Hematopoietic multipotent progenitor cell treated with erythropoietin and hydrocortisone succinate and interleukin-3 and kit ligand, for 8 days (in vitro differentiated cells): ENCODE measurements at regions not wholly inside any gene's neighbourhood (a gene's known extent, or its start where the extent isn't known, plus 50 kb on each side); places are given as distances from the start of the nearest gene placed in this dataset.

Experiments used
- DNase-seq: peaks from one replicate; pipeline ENCODE4 v3.0.0-alpha.2; 2015

- no peak for DNase-seq
Observed at GRCh38 chr3:146895026-146895749, 290.0 kb upstream of the PLSCR5 start.

GRCh38 chr3:146894406-146894805 lies 289.3 kb upstream of the PLSCR5 start:
- DNase-seq, result no peak

- DNase-seq, result no peak
Observed at GRCh38 chr3:146892041-146892440, 286.9 kb upstream of the PLSCR5 start.

- no peak for DNase-seq
Observed at GRCh38 chr3:146889626-146890025, 284.5 kb upstream of the PLSCR5 start.

- no peak for DNase-seq
Observed at GRCh38 chr3:146888176-146888575, 283.0 kb upstream of the PLSCR5 start.

GRCh38 chr3:146884721-146885120 lies 279.6 kb upstream of the PLSCR5 start:
- no peak for DNase-seq

GRCh38 chr3:146884296-146884695 lies 279.1 kb upstream of the PLSCR5 start:
- DNase-seq, result no peak

GRCh38 chr3:146883288-146883687 lies 278.1 kb upstream of the PLSCR5 start:
- DNase-seq, result no peak

GRCh38 chr3:146881966-146882760 lies 277.0 kb upstream of the PLSCR5 start:
- DNase-seq, result no peak

- no peak for DNase-seq
Observed at GRCh38 chr3:146881356-146881755, 276.2 kb upstream of the PLSCR5 start.

GRCh38 chr3:146873748-146874147 lies 268.6 kb upstream of the PLSCR5 start:
- no peak for DNase-seq

GRCh38 chr3:146865175-146865755 lies 260.1 kb upstream of the PLSCR5 start:
- no peak for DNase-seq

- no peak for DNase-seq
Observed at GRCh38 chr3:146861262-146861661, 256.1 kb upstream of the PLSCR5 start.

- DNase-seq, result no peak
Observed at GRCh38 chr3:146854523-146854922, 249.4 kb upstream of the PLSCR5 start.

GRCh38 chr3:146851665-146852064 lies 246.5 kb upstream of the PLSCR5 start:
- no peak for DNase-seq

GRCh38 chr3:146845361-146845760 lies 240.2 kb upstream of the PLSCR5 start:
- DNase-seq, result no peak

- DNase-seq, result no peak
Observed at GRCh38 chr3:146843476-146843875, 238.3 kb upstream of the PLSCR5 start.

- DNase-seq, result no peak
Observed at GRCh38 chr3:146839727-146840375, 234.7 kb upstream of the PLSCR5 start.

- DNase-seq, result no peak
Observed at GRCh38 chr3:146838221-146838620, 233.1 kb upstream of the PLSCR5 start.

- no peak for DNase-seq
Observed at GRCh38 chr3:146834917-146835316, 229.8 kb upstream of the PLSCR5 start.

- no peak for DNase-seq
Observed at GRCh38 chr3:146832857-146833458, 227.8 kb upstream of the PLSCR5 start.

GRCh38 chr3:146831659-146832058 lies 226.5 kb upstream of the PLSCR5 start:
- DNase-seq, result no peak

- no peak for DNase-seq
Observed at GRCh38 chr3:146830231-146830630, 225.1 kb upstream of the PLSCR5 start.
